ENCODE measurements at regions not wholly inside any gene's neighbourhood (a gene's known extent, or its start where the extent isn't known, plus 50 kb on each side); places are given as distances from the start of the nearest gene placed in this dataset.

GRCh38 chr12:115852054-115852453 lies 425.4 kb downstream of the MED13L start:
- H3K4me3 ChIP-seq (ENCODE audit: control insufficient read depth, low read depth, low read length): no peak overlapping the region
- no peak for TF ChIP-seq CTCF (IDR thresholded peaks at IDR 0.05; ENCODE audit: control insufficient read depth, insufficient read depth, low read depth, low read length, missing control alignments)
- DNase-seq (ENCODE audit: low read depth): no peak

GRCh38 chr12:115850957-115851356 lies 426.5 kb downstream of the MED13L start:
- no peak for DNase-seq (ENCODE audit: low read depth)
- no peak for TF ChIP-seq CTCF (IDR thresholded peaks at IDR 0.05; ENCODE audit: control insufficient read depth, insufficient read depth, low read depth, low read length, missing control alignments)
- H3K4me3 ChIP-seq (ENCODE audit: control insufficient read depth, low read depth, low read length): no peak overlapping the region

- H3K4me3 ChIP-seq (ENCODE audit: control insufficient read depth, low read depth, low read length): no peak overlapping the region
- no peak for TF ChIP-seq CTCF (IDR thresholded peaks at IDR 0.05; ENCODE audit: control insufficient read depth, insufficient read depth, low read depth, low read length, missing control alignments)
- no peak for DNase-seq (ENCODE audit: low read depth)
Measured at GRCh38 chr12:115849262-115849943, 428.1 kb downstream of the MED13L start.

DNA sequence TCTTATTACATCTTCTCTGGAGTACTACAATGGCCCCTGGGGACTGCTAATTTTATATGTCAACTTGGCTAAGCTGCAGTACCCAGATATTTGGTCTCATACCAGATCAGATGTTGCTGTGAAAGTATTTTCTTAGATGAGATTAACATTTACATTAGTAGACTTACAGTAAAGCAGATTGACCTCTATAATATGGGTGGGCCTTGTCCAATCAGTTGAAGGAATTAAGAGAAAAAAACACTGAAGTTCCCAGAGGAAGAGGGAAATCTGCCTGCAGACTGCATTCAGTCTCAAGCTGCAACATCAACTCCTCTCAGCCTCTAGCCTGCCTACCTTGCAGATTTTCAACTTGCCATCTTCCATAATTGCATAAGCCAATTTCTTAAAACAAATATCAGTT lies 430.1 kb downstream of the MED13L start:
- H3K4me3 ChIP-seq (ENCODE audit: control insufficient read depth, low read depth, low read length): no peak overlapping the region
- no peak for DNase-seq (ENCODE audit: low read depth)
- no peak for TF ChIP-seq CTCF (IDR thresholded peaks at IDR 0.05; ENCODE audit: control insufficient read depth, insufficient read depth, low read depth, low read length, missing control alignments)

GRCh38 chr12:115846516-115846915 lies 431.0 kb downstream of the MED13L start:
- no peak for TF ChIP-seq CTCF (IDR thresholded peaks at IDR 0.05; ENCODE audit: control insufficient read depth, insufficient read depth, low read depth, low read length, missing control alignments)
- DNase-seq (ENCODE audit: low read depth): no peak
- no peak overlapping the region for H3K4me3 ChIP-seq (ENCODE audit: control insufficient read depth, low read depth, low read length)

DNA sequence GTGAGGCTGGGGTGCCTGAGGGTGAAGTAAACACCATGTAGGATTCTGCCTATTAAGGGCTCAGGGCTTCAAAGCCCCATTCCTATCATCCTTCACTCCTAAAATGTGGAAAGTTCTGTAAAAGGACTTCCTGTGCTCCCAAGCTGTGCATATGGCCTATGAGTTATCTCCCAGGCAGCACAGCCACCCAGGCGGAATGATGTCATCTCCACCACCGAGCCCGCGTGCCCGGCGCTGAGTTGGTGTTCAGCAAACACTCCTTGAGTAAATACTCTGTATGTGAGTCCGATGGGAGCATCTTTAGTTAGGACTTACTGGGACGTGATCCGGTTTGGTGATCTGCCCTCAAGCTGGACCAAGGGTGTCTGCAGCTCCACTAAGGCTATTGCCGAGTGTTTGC lies 437.3 kb downstream of the MED13L start:
- TF ChIP-seq CTCF (IDR thresholded peaks at IDR 0.05; ENCODE audit: control insufficient read depth, insufficient read depth, low read depth, low read length, missing control alignments): no peak
- DNase-seq (ENCODE audit: low read depth): no peak
- no peak overlapping the region for H3K4me3 ChIP-seq (ENCODE audit: control insufficient read depth, low read depth, low read length)
